ENCODE measurements at regions not wholly inside any gene's neighbourhood (a gene's known extent, or its start where the extent isn't known, plus 50 kb on each side); places are given as distances from the start of the nearest gene placed in this dataset.
"Not testable (repeated sequence)": the region's sequence is repeated elsewhere in the genome, so short reads cannot be mapped to it uniquely, and the experiment has no call there.

DNA sequence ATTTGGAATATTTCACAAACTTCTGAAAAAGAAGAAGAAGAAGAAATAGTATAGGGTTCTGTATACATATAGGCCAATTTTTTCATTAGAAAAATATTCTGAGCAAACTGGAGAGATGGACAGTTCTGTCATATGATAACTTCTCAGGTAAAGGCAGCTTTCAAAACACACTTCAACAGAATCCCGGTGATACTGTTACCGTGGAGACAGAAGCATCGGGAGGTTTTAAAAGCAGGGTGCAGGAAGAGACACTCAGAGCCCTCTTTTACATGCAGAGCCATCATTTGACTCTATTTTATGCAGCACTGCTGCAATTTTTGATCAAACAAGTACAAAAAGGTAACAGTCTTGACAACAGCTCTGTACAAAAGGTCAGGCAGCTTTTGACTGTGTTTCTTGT is 1785.4 kb downstream of the LRRC4C start:
- no peak for DNase-seq

- no peak for DNase-seq
Observed at GRCh38 chr11:39668640-39669039, 1790.8 kb downstream of the LRRC4C start.

GRCh38 chr11:39664023-39664422 is 1795.4 kb downstream of the LRRC4C start:
- DNase-seq, result no peak

DNA sequence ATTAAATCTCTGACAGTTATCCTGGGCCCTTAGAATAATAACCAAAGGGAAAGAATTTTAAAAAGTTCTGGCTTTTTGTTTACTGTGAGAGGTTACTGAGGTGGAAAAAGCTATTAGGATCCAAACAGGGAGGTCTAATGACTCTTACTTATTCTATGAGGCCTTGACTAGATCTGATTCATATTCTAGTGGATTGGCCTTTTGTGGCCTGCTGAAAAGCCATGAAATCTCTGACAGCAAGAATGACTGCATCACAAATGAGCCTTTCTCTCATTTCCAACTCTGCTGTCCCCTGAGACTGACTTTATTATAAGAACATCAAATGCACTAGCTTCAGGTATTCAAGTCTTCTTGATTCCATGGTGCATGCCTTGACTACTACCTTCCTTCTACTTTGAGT is 1797.6 kb downstream of the LRRC4C start:
- DNase-seq, result no peak

- no peak for DNase-seq
Observed at GRCh38 chr11:39651857-39652461, 1807.5 kb downstream of the LRRC4C start.

- no peak for DNase-seq
Observed at GRCh38 chr11:39641751-39642150, 1817.7 kb downstream of the LRRC4C start.

GRCh38 chr11:39630365-39630764 is 1829.1 kb downstream of the LRRC4C start:
- no peak for DNase-seq

- DNase-seq, result no peak
Observed at GRCh38 chr11:39628311-39628710, 1831.1 kb downstream of the LRRC4C start.

DNA sequence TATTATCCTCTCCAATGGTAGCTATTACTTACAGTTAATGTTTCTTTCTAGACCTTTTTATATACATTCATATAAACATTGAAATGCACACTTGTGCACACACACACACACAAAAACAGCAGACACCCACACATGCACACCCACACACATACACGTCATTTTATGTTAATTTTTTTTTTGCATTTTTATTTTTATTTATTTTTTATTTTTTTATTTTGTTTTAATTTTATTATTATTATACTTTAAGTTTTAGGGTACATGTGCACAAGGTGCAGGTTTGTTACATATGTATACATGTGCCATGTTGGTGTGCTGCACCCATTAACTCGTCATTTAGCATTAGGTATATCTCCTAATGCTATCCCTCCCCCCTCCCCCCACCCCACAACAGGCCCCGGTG is 1839.1 kb downstream of the LRRC4C start:
- DNase-seq, result not testable (repeated sequence)

DNA sequence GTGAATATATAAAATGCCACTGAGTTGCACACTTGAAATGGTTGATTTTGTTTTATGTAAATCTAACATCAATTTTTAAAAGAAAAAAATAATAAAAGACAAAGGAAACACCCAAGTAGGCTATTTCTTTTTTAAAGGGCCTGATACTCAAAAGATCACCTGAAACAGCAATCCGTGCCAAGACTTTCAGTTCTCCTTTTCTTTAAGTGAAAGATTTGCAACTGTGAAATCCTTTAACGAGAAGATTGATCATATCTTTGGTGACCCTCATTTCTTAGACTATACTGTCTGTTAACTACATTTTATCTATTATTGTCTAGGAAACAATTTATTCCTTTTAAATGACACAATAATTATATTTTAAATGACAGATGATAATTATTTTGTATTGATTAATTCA is 1841.5 kb downstream of the LRRC4C start:
- peak; percentile 21 for DNase-seq

GRCh38 chr11:39589391-39589790 is 1870.1 kb downstream of the LRRC4C start:
- no peak for DNase-seq

DNA sequence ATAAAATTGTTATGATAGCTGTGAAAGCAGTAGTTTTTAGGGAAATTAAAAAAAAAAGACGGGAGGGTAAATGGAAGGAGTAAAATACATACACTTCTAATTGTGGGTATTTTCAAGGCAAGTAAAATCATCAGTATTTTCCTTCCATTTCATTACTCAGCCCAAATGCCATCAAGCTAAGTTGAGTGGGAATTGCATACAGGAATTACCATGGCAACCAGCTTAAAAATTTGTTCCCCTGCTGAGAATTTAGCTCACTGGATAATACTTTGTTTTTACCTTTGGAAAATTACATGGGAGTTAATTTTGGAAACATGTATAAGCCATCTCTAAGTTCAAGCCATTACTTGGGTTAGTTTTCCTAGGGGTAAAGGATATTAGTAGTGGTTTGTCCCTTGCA is 1873.4 kb downstream of the LRRC4C start:
- DNase-seq, result no peak

GRCh38 chr11:39571081-39571480 is 1888.4 kb downstream of the LRRC4C start:
- no peak for DNase-seq

DNA sequence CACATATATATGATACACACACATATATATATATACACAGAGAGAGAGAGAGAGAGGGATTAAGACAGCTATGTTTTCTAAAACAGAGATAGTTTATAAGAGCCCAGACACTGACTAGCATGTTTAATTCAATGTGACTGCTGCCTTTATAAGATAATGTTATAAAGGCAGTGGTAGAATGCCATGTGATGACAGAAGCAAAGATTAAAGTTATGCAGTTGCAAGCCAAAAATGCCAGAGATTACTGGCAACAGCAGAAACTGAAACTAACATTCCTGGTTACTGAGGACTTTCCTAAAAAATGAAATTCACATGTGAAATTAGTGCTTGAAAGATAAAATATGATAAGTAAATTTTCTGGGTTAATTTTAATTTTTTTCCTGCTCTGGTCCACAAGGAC is 1888.9 kb downstream of the LRRC4C start:
- DNase-seq, result no peak

DNA sequence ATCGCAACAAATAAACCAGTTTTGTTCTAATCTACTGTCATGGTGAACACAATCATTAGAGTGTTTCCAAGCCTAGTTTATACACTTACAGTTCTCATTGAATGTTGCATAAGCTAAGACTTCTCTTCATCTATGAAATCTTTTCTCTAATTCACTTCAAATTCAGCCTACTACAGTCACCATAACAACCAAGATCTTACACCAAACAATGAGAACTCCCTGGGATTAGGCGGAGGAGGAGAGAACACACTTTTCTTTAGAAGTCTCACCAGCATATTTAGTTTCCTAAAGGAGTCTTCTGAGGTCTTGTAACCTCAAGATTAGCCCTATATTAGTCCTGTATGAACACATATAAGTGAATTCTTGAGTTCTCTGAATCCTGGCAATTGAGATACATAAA is 1889.7 kb downstream of the LRRC4C start:
- DNase-seq, result no peak

GRCh38 chr11:39542460-39542859 is 1917.0 kb downstream of the LRRC4C start:
- DNase-seq, result no peak

- no peak for DNase-seq
Observed at GRCh38 chr11:39541945-39542351, 1917.5 kb downstream of the LRRC4C start.

GRCh38 chr11:39536323-39536722 is 1923.1 kb downstream of the LRRC4C start:
- not testable (repeated sequence) for DNase-seq
